ENCODE measurements at regions not wholly inside any gene's neighbourhood (a gene's known extent, or its start where the extent isn't known, plus 50 kb on each side); places are given as distances from the start of the nearest gene placed in this dataset.

DNA sequence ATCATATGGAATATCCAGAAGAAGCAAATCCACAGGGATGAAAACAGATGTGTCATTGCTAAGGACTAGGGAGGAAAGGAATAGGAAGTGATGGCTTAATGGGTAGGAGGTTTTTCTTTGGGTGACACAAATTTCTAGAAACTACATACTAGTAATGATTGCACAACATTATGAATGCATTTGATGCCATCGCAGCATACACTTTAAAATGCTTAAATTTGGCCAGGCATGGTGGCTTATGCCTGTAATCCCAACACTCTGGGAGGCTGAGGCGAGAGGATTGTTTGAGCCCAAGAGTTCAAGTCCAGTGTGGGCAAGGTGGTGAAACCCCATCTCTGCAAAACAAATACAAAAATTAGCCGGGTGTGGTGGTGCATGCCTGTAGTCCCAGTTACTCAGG lies 1370.8 kb downstream of the AACS start:
- TF ChIP-seq CTCF (conservative IDR thresholded peaks at IDR 0.05; ENCODE audit: low read length) (no peak), EZH2phosphoT487 (IDR thresholded peaks at IDR 0.05; ENCODE audit: borderline replicate concordance, low read depth, low read length) (no peak)
